ENCODE measurements at regions not wholly inside any gene's neighbourhood (a gene's known extent, or its start where the extent isn't known, plus 50 kb on each side); places are given as distances from the start of the nearest gene placed in this dataset.

DNA sequence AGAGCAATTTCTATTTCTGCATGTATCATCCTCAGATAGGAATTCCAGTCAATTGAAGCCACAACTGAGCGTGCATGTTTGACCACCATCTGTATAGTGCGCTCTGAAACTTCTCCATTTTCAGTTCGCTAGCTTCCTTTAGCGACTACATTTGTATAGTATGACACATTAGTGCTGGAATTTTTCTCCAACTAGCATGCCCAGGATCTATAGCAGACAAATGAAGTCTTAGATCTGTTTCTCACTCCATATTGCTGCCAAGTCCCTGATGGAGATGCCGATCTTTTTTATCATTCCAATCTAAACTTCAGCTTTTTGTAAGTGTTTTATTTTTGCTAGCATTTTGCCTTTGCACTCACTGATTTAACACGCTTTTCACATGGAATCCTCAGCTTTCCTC is 774.8 kb upstream of the TENM3 start:
- Histone ChIP-seq H3K27ac (ENCODE audit: low read depth, low read length) (no peak overlapping the region), H3K27me3 (ENCODE audit: control insufficient read depth in 3 of 3, insufficient read depth in 3 of 3, low read length in 3 of 3) (no peaks in the 10 kb centered on the region), H3K9me3 (ENCODE audit: control insufficient read depth in 3 of 3, low read length in 3 of 3) (no peaks in the 10 kb centered on the region), H3K36me3 (ENCODE audit: control insufficient read depth in 3 of 3, insufficient read depth in 3 of 3, low read length in 3 of 3) (no peaks in the 10 kb centered on the region), H3K4me3 (ENCODE audit: low read length in 3 of 3) (no peak overlapping the region), H3K4me1 (ENCODE audit: control insufficient read depth in 3 of 3, insufficient read depth in 3 of 3, low read length in 3 of 3) (no peaks in the 10 kb centered on the region), H3K9ac (ENCODE audit: low read depth in 1 of 3, low read length in 3 of 3) (no peak overlapping the region)

DNA sequence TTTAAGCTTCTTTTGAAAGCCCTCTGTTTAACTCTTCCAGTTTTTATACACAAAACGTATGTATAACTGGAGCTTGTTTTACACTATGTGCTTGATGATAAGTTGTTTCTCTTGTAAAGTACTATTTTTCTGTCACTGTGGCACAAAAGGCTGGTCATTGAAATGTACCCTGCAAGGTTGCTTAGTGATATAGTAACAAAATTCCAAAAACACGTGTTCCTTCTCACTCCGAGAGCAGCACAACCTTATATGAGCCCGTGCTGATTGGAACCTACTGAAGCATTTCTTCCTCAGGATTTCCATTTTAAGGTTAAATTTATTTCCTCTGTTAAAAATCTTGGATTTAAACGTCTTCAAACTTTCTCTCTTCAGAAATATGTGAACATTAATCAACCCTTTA is 772.9 kb upstream of the TENM3 start:
- Histone ChIP-seq H3K36me3 (ENCODE audit: control insufficient read depth in 3 of 3, insufficient read depth in 3 of 3, low read length in 3 of 3) (no peaks in the 10 kb centered on the region), H3K9me3 (ENCODE audit: control insufficient read depth in 3 of 3, low read length in 3 of 3) (no peaks in the 10 kb centered on the region), H3K27ac (ENCODE audit: low read depth, low read length) (no peak overlapping the region), H3K9ac (ENCODE audit: low read depth in 1 of 3, low read length in 3 of 3) (no peak overlapping the region), H3K4me3 (ENCODE audit: low read length in 3 of 3) (no peak overlapping the region), H3K27me3 (ENCODE audit: control insufficient read depth in 3 of 3, insufficient read depth in 3 of 3, low read length in 3 of 3) (no peaks in the 10 kb centered on the region), H3K4me1 (ENCODE audit: control insufficient read depth in 3 of 3, insufficient read depth in 3 of 3, low read length in 3 of 3) (no peaks in the 10 kb centered on the region)

DNA sequence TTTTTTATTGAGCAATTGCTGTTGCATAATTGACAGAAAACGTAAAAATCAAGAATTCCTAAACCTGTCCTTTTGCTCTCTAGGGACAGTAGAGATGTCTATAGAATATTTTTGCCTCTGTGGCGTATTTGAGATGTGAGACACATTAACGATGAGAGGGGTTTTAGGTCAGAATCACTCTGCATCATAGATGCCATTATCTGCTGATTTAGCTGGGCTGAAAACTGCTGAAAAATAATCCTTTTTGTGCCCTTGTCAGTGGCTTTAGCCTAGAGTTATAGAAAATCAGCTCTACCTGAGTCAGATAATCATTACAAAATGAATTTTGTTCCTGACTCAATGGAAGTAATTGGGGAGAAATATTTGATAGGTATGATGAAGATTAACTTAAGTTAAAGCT is 767.8 kb upstream of the TENM3 start:
- H3K4me3 ChIP-seq (ENCODE audit: low read length in 3 of 3), result no peak overlapping the region
- H3K9me3 ChIP-seq (ENCODE audit: control insufficient read depth in 3 of 3, low read length in 3 of 3), result no peaks in the 10 kb centered on the region
- no peaks in the 10 kb centered on the region for H3K4me1 ChIP-seq (ENCODE audit: control insufficient read depth in 3 of 3, insufficient read depth in 3 of 3, low read length in 3 of 3)
- H3K27ac ChIP-seq (ENCODE audit: low read depth, low read length), result no peak overlapping the region
- no peak overlapping the region for H3K9ac ChIP-seq (ENCODE audit: low read depth in 1 of 3, low read length in 3 of 3)
- H3K36me3 ChIP-seq (ENCODE audit: control insufficient read depth in 3 of 3, insufficient read depth in 3 of 3, low read length in 3 of 3), result no peaks in the 10 kb centered on the region
- no peaks in the 10 kb centered on the region for H3K27me3 ChIP-seq (ENCODE audit: control insufficient read depth in 3 of 3, insufficient read depth in 3 of 3, low read length in 3 of 3)

- H3K27me3 ChIP-seq (ENCODE audit: control insufficient read depth in 3 of 3, insufficient read depth in 3 of 3, low read length in 3 of 3), result no peaks in the 10 kb centered on the region
- no peaks in the 10 kb centered on the region for H3K9me3 ChIP-seq (ENCODE audit: control insufficient read depth in 3 of 3, low read length in 3 of 3)
- H3K4me3 ChIP-seq (ENCODE audit: low read length in 3 of 3), result no peak overlapping the region
- no peaks in the 10 kb centered on the region for H3K4me1 ChIP-seq (ENCODE audit: control insufficient read depth in 3 of 3, insufficient read depth in 3 of 3, low read length in 3 of 3)
- H3K36me3 ChIP-seq (ENCODE audit: control insufficient read depth in 3 of 3, insufficient read depth in 3 of 3, low read length in 3 of 3), result no peaks in the 10 kb centered on the region
- no peak overlapping the region for H3K27ac ChIP-seq (ENCODE audit: low read depth, low read length)
- H3K9ac ChIP-seq (ENCODE audit: low read depth in 1 of 3, low read length in 3 of 3), result no peak overlapping the region
These were observed 767.3 kb upstream of the TENM3 start for GRCh38 chr4:181475781-181476507.

DNA sequence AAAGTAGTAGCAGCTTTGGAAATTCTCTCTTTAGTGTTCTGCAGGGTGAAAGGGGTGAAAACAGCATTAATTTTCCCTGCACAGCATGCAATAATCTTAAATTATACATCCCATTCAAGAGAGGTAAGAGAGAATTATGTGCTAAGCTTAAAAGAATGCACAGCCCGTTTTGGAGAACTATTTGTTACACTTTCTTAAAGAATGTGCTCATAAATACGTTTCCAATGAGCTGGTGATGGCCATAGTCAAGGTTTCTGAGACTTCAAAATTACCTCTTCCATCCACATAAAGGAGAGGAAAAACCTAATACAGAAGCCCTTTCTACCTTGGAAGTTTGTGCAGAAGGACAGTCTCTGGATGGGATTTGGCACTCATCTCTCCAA is 766.7 kb upstream of the TENM3 start:
- Histone ChIP-seq H3K27me3 (ENCODE audit: control insufficient read depth in 3 of 3, insufficient read depth in 3 of 3, low read length in 3 of 3) (no peaks in the 10 kb centered on the region), H3K4me1 (ENCODE audit: control insufficient read depth in 3 of 3, insufficient read depth in 3 of 3, low read length in 3 of 3) (no peaks in the 10 kb centered on the region), H3K27ac (ENCODE audit: low read depth, low read length) (no peak overlapping the region), H3K9ac (ENCODE audit: low read depth in 1 of 3, low read length in 3 of 3) (no peak overlapping the region), H3K9me3 (ENCODE audit: control insufficient read depth in 3 of 3, low read length in 3 of 3) (no peaks in the 10 kb centered on the region), H3K36me3 (ENCODE audit: control insufficient read depth in 3 of 3, insufficient read depth in 3 of 3, low read length in 3 of 3) (no peaks in the 10 kb centered on the region), H3K4me3 (ENCODE audit: low read length in 3 of 3) (no peak overlapping the region)

DNA sequence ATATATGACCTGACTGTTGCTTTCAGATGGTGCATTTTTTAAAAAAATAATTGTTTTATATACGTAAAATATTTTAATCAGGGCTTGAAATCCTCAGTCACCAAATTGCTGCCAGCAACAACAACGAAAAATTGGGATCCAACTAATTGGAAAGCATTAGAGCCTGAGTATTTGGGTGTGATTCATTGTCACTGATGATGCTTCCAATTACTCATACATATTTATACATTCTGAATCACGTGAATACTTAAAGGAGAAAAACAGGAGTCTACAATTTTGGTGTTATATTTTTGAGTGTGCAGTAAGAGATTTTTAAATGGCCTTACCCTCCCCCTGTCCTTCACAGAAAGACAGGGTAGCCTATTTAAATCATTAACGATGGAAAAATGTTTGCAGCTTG is 765.6 kb upstream of the TENM3 start:
- Histone ChIP-seq H3K4me1 (ENCODE audit: control insufficient read depth in 3 of 3, insufficient read depth in 3 of 3, low read length in 3 of 3) (no peaks in the 10 kb centered on the region), H3K9ac (ENCODE audit: low read depth in 1 of 3, low read length in 3 of 3) (no peak overlapping the region), H3K27me3 (ENCODE audit: control insufficient read depth in 3 of 3, insufficient read depth in 3 of 3, low read length in 3 of 3) (no peaks in the 10 kb centered on the region), H3K9me3 (ENCODE audit: control insufficient read depth in 3 of 3, low read length in 3 of 3) (no peaks in the 10 kb centered on the region), H3K27ac (ENCODE audit: low read depth, low read length) (no peak overlapping the region), H3K4me3 (ENCODE audit: low read length in 3 of 3) (no peak overlapping the region), H3K36me3 (ENCODE audit: control insufficient read depth in 3 of 3, insufficient read depth in 3 of 3, low read length in 3 of 3) (no peaks in the 10 kb centered on the region)

GRCh38 chr4:181478656-181479055 is 764.5 kb upstream of the TENM3 start:
- no peaks in the 10 kb centered on the region for H3K27me3 ChIP-seq (ENCODE audit: control insufficient read depth in 3 of 3, insufficient read depth in 3 of 3, low read length in 3 of 3)
- no peaks in the 10 kb centered on the region for H3K9me3 ChIP-seq (ENCODE audit: control insufficient read depth in 3 of 3, low read length in 3 of 3)

GRCh38 chr4:181479141-181479540 is 764.1 kb upstream of the TENM3 start:
- Histone ChIP-seq H3K36me3 (ENCODE audit: control insufficient read depth in 3 of 3, insufficient read depth in 3 of 3, low read length in 3 of 3) (no peaks in the 10 kb centered on the region), H3K9ac (ENCODE audit: low read depth in 1 of 3, low read length in 3 of 3) (no peak overlapping the region), H3K27me3 (ENCODE audit: control insufficient read depth in 3 of 3, insufficient read depth in 3 of 3, low read length in 3 of 3) (no peaks in the 10 kb centered on the region), H3K9me3 (ENCODE audit: control insufficient read depth in 3 of 3, low read length in 3 of 3) (no peaks in the 10 kb centered on the region), H3K4me1 (ENCODE audit: control insufficient read depth in 3 of 3, insufficient read depth in 3 of 3, low read length in 3 of 3) (no peaks in the 10 kb centered on the region), H3K4me3 (ENCODE audit: low read length in 3 of 3) (no peak overlapping the region), H3K27ac (ENCODE audit: low read depth, low read length) (no peak overlapping the region)

More at GRCh38 chr4:181478656-181479055, 764.5 kb upstream of the TENM3 start:
- H3K27ac ChIP-seq (ENCODE audit: low read depth, low read length), result no peak overlapping the region
- no peaks in the 10 kb centered on the region for H3K4me1 ChIP-seq (ENCODE audit: control insufficient read depth in 3 of 3, insufficient read depth in 3 of 3, low read length in 3 of 3)
- no peak overlapping the region for H3K4me3 ChIP-seq (ENCODE audit: low read length in 3 of 3)
- no peaks in the 10 kb centered on the region for H3K36me3 ChIP-seq (ENCODE audit: control insufficient read depth in 3 of 3, insufficient read depth in 3 of 3, low read length in 3 of 3)
- no peak overlapping the region for H3K9ac ChIP-seq (ENCODE audit: low read depth in 1 of 3, low read length in 3 of 3)

- Histone ChIP-seq H3K27me3 (ENCODE audit: control insufficient read depth in 3 of 3, insufficient read depth in 3 of 3, low read length in 3 of 3) (no peaks in the 10 kb centered on the region), H3K36me3 (ENCODE audit: control insufficient read depth in 3 of 3, insufficient read depth in 3 of 3, low read length in 3 of 3) (no peaks in the 10 kb centered on the region), H3K9ac (ENCODE audit: low read depth in 1 of 3, low read length in 3 of 3) (no peak overlapping the region), H3K9me3 (ENCODE audit: control insufficient read depth in 3 of 3, low read length in 3 of 3) (no peaks in the 10 kb centered on the region), H3K4me3 (ENCODE audit: low read length in 3 of 3) (no peak overlapping the region), H3K4me1 (ENCODE audit: control insufficient read depth in 3 of 3, insufficient read depth in 3 of 3, low read length in 3 of 3) (no peaks in the 10 kb centered on the region), H3K27ac (ENCODE audit: low read depth, low read length) (no peak overlapping the region)
These were observed 758.8 kb upstream of the TENM3 start for GRCh38 chr4:181484396-181484795.

DNA sequence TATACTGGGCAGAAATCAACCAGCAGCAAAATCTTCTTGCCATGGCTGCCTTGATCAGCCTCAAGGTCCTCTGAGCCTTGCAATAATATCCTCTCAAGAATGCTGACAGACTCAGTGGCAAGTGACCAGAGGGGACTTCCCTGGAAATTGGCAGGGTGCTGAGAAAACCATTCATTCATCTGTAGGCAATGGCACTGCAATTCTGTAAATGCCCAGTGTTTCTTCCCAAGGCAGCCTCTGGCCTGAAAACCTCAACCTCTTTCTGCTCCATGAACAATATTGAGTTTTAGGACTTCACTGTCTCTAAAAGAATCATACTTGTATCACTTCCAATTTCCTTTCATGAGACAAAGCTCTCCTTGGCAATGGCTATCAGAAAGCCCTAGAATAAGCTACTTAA is 754.3 kb upstream of the TENM3 start:
- Histone ChIP-seq H3K36me3 (ENCODE audit: control insufficient read depth in 3 of 3, insufficient read depth in 3 of 3, low read length in 3 of 3) (no peaks in the 10 kb centered on the region), H3K9me3 (ENCODE audit: control insufficient read depth in 3 of 3, low read length in 3 of 3) (no peaks in the 10 kb centered on the region), H3K4me3 (ENCODE audit: low read length in 3 of 3) (no peak overlapping the region), H3K9ac (ENCODE audit: low read depth in 1 of 3, low read length in 3 of 3) (no peak overlapping the region), H3K27me3 (ENCODE audit: control insufficient read depth in 3 of 3, insufficient read depth in 3 of 3, low read length in 3 of 3) (no peaks in the 10 kb centered on the region), H3K27ac (ENCODE audit: low read depth, low read length) (no peak overlapping the region), H3K4me1 (ENCODE audit: control insufficient read depth in 3 of 3, insufficient read depth in 3 of 3, low read length in 3 of 3) (no peaks in the 10 kb centered on the region)

Measured in skeletal muscle tissue (tissue), 3 donors.